ENCODE measurements at regions not wholly inside any gene's neighbourhood (a gene's known extent, or its start where the extent isn't known, plus 50 kb on each side); places are given as distances from the start of the nearest gene placed in this dataset.
A peak's percentile ranks its signal among the peaks of the same experiment; 100 is the strongest.

GRCh38 chr12:29957835-29958234 lies 174.1 kb upstream of the TMTC1 start:
- Histone ChIP-seq H4K20me1 (no peaks in the 10 kb centered on the region), H3K4me1 (peaks cover 0 to 16% (median 9%) of the 10 kb centered on the region in 10 experiments; a peak in 11 of 20 replicates), H3K4me3 (no peak overlapping the region), H3K27ac (no peak overlapping the region), H3K27me3 (no peaks in the 10 kb centered on the region), H3K4me2 (no peak overlapping the region), H3K9me3 (replicated peaks in 1 of 11) (peaks cover 0 to 1% (median 0%) of the 10 kb centered on the region in 11 experiments; a peak in 1 of 22 replicates), H3K9ac (no peak overlapping the region), H3K36me3 (no peaks in the 10 kb centered on the region)
- TF ChIP-seq Cebpa-rat (IDR thresholded peaks at IDR 0.05) = no peak

GRCh38 chr12:29945904-29946303 lies 162.2 kb upstream of the TMTC1 start:
- Histone ChIP-seq H3K27me3 (no peaks in the 10 kb centered on the region), H3K4me3 (no peak overlapping the region), H3K4me2 (no peak overlapping the region), H3K36me3 (no peaks in the 10 kb centered on the region), H3K9ac (no peak overlapping the region), H3K27ac (no peak overlapping the region), H3K9me3 (replicated peaks in 1 of 11) (no peaks in the 10 kb centered on the region), H3K4me1 (peaks cover 0 to 7% (median 0%) of the 10 kb centered on the region in 10 experiments; a peak in 1 of 20 replicates), H4K20me1 (no peaks in the 10 kb centered on the region)
- no peak for TF ChIP-seq Cebpa-rat (IDR thresholded peaks at IDR 0.05)

GRCh38 chr12:29944269-29945000 lies 160.7 kb upstream of the TMTC1 start:
- Histone ChIP-seq H3K9me3 (replicated peaks in 1 of 11) (peaks cover 0 to 5% (median 0%) of the 10 kb centered on the region in 11 experiments; a peak in 3 of 22 replicates), H3K4me1 (peaks cover 0 to 7% (median 0%) of the 10 kb centered on the region in 10 experiments; a peak in 1 of 20 replicates), H3K9ac (no peak overlapping the region), H3K27me3 (no peaks in the 10 kb centered on the region), H3K36me3 (no peaks in the 10 kb centered on the region), H4K20me1 (no peaks in the 10 kb centered on the region), H3K27ac (no peak overlapping the region), H3K4me3 (no peak overlapping the region), H3K4me2 (no peak overlapping the region)
- no peak for TF ChIP-seq Cebpa-rat (IDR thresholded peaks at IDR 0.05)

GRCh38 chr12:29943683-29944082 lies 159.9 kb upstream of the TMTC1 start:
- no peak overlapping the region for H3K4me3 ChIP-seq
- no peaks in the 10 kb centered on the region for H3K36me3 ChIP-seq
- H3K27ac ChIP-seq = no peak overlapping the region
- no peak overlapping the region for H3K9ac ChIP-seq
- TF ChIP-seq Cebpa-rat (IDR thresholded peaks at IDR 0.05) = no peak
- no peak overlapping the region for H3K4me2 ChIP-seq
- no peaks in the 10 kb centered on the region for H4K20me1 ChIP-seq
- H3K27me3 ChIP-seq = no peaks in the 10 kb centered on the region
- peaks cover 0 to 5% (median 0%) of the 10 kb centered on the region in 11 experiments; a peak in 3 of 22 replicates for H3K9me3 ChIP-seq (replicated peaks in 1 of 11)
- H3K4me1 ChIP-seq = peaks cover 0 to 7% (median 0%) of the 10 kb centered on the region in 10 experiments; a peak in 1 of 20 replicates

- Histone ChIP-seq H4K20me1 (no peaks in the 10 kb centered on the region), H3K4me2 (no peak overlapping the region), H3K27ac (no peak overlapping the region), H3K4me1 (peaks cover 0 to 7% (median 0%) of the 10 kb centered on the region in 10 experiments; a peak in 1 of 20 replicates), H3K4me3 (no peak overlapping the region), H3K9me3 (replicated peaks in 1 of 11) (peaks cover 0 to 5% (median 0%) of the 10 kb centered on the region in 11 experiments; a peak in 3 of 22 replicates), H3K27me3 (no peaks in the 10 kb centered on the region), H3K36me3 (no peaks in the 10 kb centered on the region), H3K9ac (no peak overlapping the region)
- no peak for TF ChIP-seq Cebpa-rat (IDR thresholded peaks at IDR 0.05)
Observed at GRCh38 chr12:29940811-29941210, 157.1 kb upstream of the TMTC1 start.

- peaks cover 0 to 5% (median 0%) of the 10 kb centered on the region in 10 experiments; a peak in 1 of 20 replicates for H3K4me1 ChIP-seq
- H3K9ac ChIP-seq = no peak overlapping the region
- no peak overlapping the region for H3K4me3 ChIP-seq
- H3K36me3 ChIP-seq = no peaks in the 10 kb centered on the region
- H3K27me3 ChIP-seq = no peaks in the 10 kb centered on the region
- no peaks in the 10 kb centered on the region; a peak in 1 of 22 replicates for H3K9me3 ChIP-seq (replicated peaks in 1 of 11)
- H3K4me2 ChIP-seq = no peak overlapping the region
- no peak for TF ChIP-seq Cebpa-rat (IDR thresholded peaks at IDR 0.05)
- H3K27ac ChIP-seq = no peak overlapping the region
- H4K20me1 ChIP-seq = no peaks in the 10 kb centered on the region
Observed at GRCh38 chr12:29930503-29930902, 146.8 kb upstream of the TMTC1 start.

GRCh38 chr12:29929295-29929694 lies 145.6 kb upstream of the TMTC1 start:
- no peak overlapping the region for H3K4me2 ChIP-seq
- no peak for TF ChIP-seq Cebpa-rat (IDR thresholded peaks at IDR 0.05)
- no peak overlapping the region for H3K9ac ChIP-seq
- H3K27me3 ChIP-seq = no peaks in the 10 kb centered on the region
- no peaks in the 10 kb centered on the region for H4K20me1 ChIP-seq
- H3K9me3 ChIP-seq (replicated peaks in 1 of 11) = no peaks in the 10 kb centered on the region
- no peaks in the 10 kb centered on the region for H3K36me3 ChIP-seq
- no peak overlapping the region for H3K4me3 ChIP-seq
- H3K27ac ChIP-seq = no peak overlapping the region
- H3K4me1 ChIP-seq = peaks cover 0 to 4% (median 0%) of the 10 kb centered on the region in 10 experiments; a peak in 1 of 20 replicates

GRCh38 chr12:29921307-29921706 lies 137.6 kb upstream of the TMTC1 start:
- Histone ChIP-seq H3K9me3 (replicated peaks in 1 of 11) (peaks cover 0 to 5% (median 0%) of the 10 kb centered on the region in 11 experiments; a peak in 1 of 22 replicates), H3K9ac (no peak overlapping the region), H3K27ac (no peak overlapping the region), H3K4me1 (peaks cover 0 to 13% (median 0%) of the 10 kb centered on the region in 10 experiments; a peak in 7 of 20 replicates), H3K4me3 (no peak overlapping the region), H3K36me3 (no peaks in the 10 kb centered on the region), H3K27me3 (no peaks in the 10 kb centered on the region), H4K20me1 (no peaks in the 10 kb centered on the region), H3K4me2 (peak overlapping the region in 3 of 11 experiments; percentile 35 to 42 (median 37); a peak in 5 of 22 replicates)
- no peak for TF ChIP-seq Cebpa-rat (IDR thresholded peaks at IDR 0.05)

- Histone ChIP-seq H3K9ac (no peak overlapping the region), H3K4me1 (peaks cover 0 to 7% (median 0%) of the 10 kb centered on the region in 10 experiments; a peak in 3 of 20 replicates), H3K4me3 (no peak overlapping the region), H3K36me3 (no peaks in the 10 kb centered on the region), H3K9me3 (replicated peaks in 1 of 11) (peaks cover 0 to 14% (median 4%) of the 10 kb centered on the region in 11 experiments; a peak in 5 of 22 replicates), H3K4me2 (no peak overlapping the region), H3K27ac (no peak overlapping the region), H4K20me1 (no peaks in the 10 kb centered on the region), H3K27me3 (no peaks in the 10 kb centered on the region)
- TF ChIP-seq Cebpa-rat (IDR thresholded peaks at IDR 0.05) = no peak
Observed at GRCh38 chr12:29908157-29908556, 124.4 kb upstream of the TMTC1 start.
